ENCODE measurements at regions not wholly inside any gene's neighbourhood (a gene's known extent, or its start where the extent isn't known, plus 50 kb on each side); places are given as distances from the start of the nearest gene placed in this dataset.

DNA sequence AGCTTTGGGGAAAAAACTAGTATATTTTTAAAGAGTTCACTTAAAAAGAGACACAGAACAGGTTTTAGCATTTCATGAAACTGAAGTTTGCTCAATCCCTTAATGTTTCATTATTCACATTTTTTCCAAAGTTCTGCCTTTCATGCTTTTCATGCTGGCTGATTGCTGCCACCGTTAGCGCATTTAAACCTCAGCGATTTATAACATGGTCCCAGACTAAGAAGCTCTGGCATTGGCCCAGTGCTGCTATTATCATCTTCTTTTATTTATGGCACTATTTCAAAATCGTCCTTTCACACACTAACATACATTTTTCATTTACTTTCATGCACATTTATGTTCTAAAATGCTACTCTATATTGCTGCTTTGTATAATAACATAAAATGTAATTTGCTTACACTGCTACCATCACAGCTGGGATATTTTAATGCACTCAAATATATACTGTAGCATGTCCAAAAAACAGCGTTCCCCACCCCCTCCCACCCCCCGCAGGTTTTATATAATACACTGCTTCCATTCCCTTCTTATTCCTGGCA, 141.9 kb downstream of the MPP7 start:
- Histone ChIP-seq H2AFZ (ENCODE audit: low read depth) (no peak overlapping the region), H3K79me2 (ENCODE audit: insufficient read depth) (no peaks in the 10 kb centered on the region), H3F3A (replicated peaks; ENCODE audit: insufficient read depth) (no peaks in the 10 kb centered on the region), H3K27me3 (ENCODE audit: insufficient read depth) (peaks cover 11% of the 10 kb centered on the region; the same call in 1 of the 2 replicates), H3K36me3 (replicated peaks in 1 of 2; ENCODE audit: control insufficient read depth in 1 of 2, insufficient read depth in 2 of 2, low read length in 1 of 2) (no peaks in the 10 kb centered on the region), H3K27ac (ENCODE audit: low read depth in 2 of 2, low read length in 1 of 2) (no peak overlapping the region), H3K9me2 (no peaks in the 10 kb centered on the region), H3K9me3 (no peaks in the 10 kb centered on the region), H3K9ac (no peak overlapping the region), H3K4me1 (ENCODE audit: control insufficient read depth in 1 of 2, insufficient read depth in 2 of 2, low read depth in 1 of 2, low read length in 1 of 2) (no peaks in the 10 kb centered on the region), H3K4me2 (no peak overlapping the region), H4K20me1 (ENCODE audit: insufficient read depth) (no peaks in the 10 kb centered on the region), H3K4me3 (ENCODE audit: low read depth in 2 of 2, low read length in 1 of 2) (no peak overlapping the region)
- no peak for DNase-seq
- ChIA-PET CTCF (interaction anchor here (1.2 kb wide), 1 partner anchor 19 kb away, joined by 6 read pairs; no protein-coding TSS in a partner anchor), POLR2A (no interaction called here)
- WGBS (ENCODE audit: low lambda C conversion rate): 4% methylated on average over 6 of the region's 6 CpGs
- TF ChIP-seq, protein P1, sequence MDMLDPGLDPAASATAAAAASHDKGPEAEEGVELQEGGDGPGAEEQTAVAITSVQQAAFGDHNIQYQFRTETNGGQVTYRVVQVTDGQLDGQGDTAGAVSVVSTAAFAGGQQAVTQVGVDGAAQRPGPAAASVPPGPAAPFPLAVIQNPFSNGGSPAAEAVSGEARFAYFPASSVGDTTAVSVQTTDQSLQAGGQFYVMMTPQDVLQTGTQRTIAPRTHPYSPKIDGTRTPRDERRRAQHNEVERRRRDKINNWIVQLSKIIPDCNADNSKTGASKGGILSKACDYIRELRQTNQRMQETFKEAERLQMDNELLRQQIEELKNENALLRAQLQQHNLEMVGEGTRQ (IDR thresholded peaks at IDR 0.05; ENCODE audit: borderline replicate concordance, low read depth, low read length): no peak
- no peak for TF ChIP-seq POLR2AphosphoS5 (IDR thresholded peaks at IDR 0.05; ENCODE audit: low read depth, low read length)
- no peak for TF ChIP-seq JUND (IDR thresholded peaks at IDR 0.05)
- no peak for TF ChIP-seq REST (IDR thresholded peaks at IDR 0.05; ENCODE audit: low read depth, low read length)
- no peak for TF ChIP-seq RAD21 (IDR thresholded peaks at IDR 0.05; ENCODE audit: low read length)
- TF ChIP-seq CTCF (IDR thresholded peaks at IDR 0.05): no peak
- TF ChIP-seq GATA2 (CRISPR knock-in tag; IDR thresholded peaks at IDR 0.05): no peak
- TF ChIP-seq FOXJ3 (CRISPR knock-in tag; IDR thresholded peaks at IDR 0.05): no peak

DNA sequence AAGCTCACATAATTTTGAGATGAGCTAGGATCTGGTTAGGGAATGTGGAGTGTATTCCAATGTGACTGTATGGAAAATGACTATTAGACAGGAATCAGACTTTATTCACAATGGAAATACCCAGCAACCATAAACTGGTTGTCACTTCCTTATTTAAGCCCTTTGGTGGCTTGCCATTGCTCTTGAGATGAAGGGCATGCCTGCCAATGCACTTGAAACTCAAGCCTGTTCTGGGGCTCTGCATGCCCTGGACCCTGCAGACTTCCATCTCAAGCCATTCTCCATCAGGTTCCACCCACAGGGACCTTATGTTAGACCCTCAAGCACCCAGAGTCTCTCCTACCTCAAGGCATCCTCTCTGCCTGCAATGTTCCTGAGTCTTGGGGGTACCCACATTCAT, 145.5 kb downstream of the MPP7 start:
- ChIA-PET POLR2A (no interaction called here), CTCF (interaction anchor here (0.6 kb wide), 1 partner anchor 1896 kb away, joined by 3 read pairs; no protein-coding TSS in a partner anchor)
- Histone ChIP-seq H3K9ac (no peak overlapping the region), H3K36me3 (replicated peaks in 1 of 2; ENCODE audit: control insufficient read depth in 1 of 2, insufficient read depth in 2 of 2, low read length in 1 of 2) (no peaks in the 10 kb centered on the region), H4K20me1 (ENCODE audit: insufficient read depth) (no peaks in the 10 kb centered on the region), H3K4me3 (ENCODE audit: low read depth in 2 of 2, low read length in 1 of 2) (no peak overlapping the region), H3K27ac (ENCODE audit: low read depth in 2 of 2, low read length in 1 of 2) (no peak overlapping the region), H3K79me2 (ENCODE audit: insufficient read depth) (no peaks in the 10 kb centered on the region), H3K4me2 (no peak overlapping the region), H3K9me2 (no peaks in the 10 kb centered on the region), H3F3A (replicated peaks; ENCODE audit: insufficient read depth) (no peaks in the 10 kb centered on the region), H2AFZ (ENCODE audit: low read depth) (no peak overlapping the region), H3K27me3 (ENCODE audit: insufficient read depth) (peaks cover 11% of the 10 kb centered on the region; the same call in 1 of the 2 replicates), H3K4me1 (ENCODE audit: control insufficient read depth in 1 of 2, insufficient read depth in 2 of 2, low read depth in 1 of 2, low read length in 1 of 2) (no peaks in the 10 kb centered on the region), H3K9me3 (no peaks in the 10 kb centered on the region)
- DNase-seq: no peak
- no peak for TF ChIP-seq TAF1 (IDR thresholded peaks at IDR 0.05; ENCODE audit: borderline replicate concordance, low read depth, low read length)
- TF ChIP-seq CHD2 (IDR thresholded peaks at IDR 0.05; ENCODE audit: low read length, partially characterized antibody): no peak
- TF ChIP-seq TEAD4 (IDR thresholded peaks at IDR 0.05; ENCODE audit: borderline replicate concordance, insufficient read depth): no peak
- no peak for TF ChIP-seq EP300 (IDR thresholded peaks at IDR 0.05; ENCODE audit: borderline replicate concordance in 1 of 2, low read depth in 1 of 2, low read length in 1 of 2)
- no peak for TF ChIP-seq MXI1 (IDR thresholded peaks at IDR 0.05; ENCODE audit: low read depth, low read length)
- no peak for TF ChIP-seq GATA2 (CRISPR knock-in tag; IDR thresholded peaks at IDR 0.05)
- no peak for TF ChIP-seq NFIC (IDR thresholded peaks at IDR 0.05; ENCODE audit: borderline replicate concordance)
- no peak for TF ChIP-seq REST (IDR thresholded peaks at IDR 0.05; ENCODE audit: low read depth, low read length)
- TF ChIP-seq CTCF (IDR thresholded peaks at IDR 0.05): no peak
